ENCODE measurements at regions not wholly inside any gene's neighbourhood (a gene's known extent, or its start where the extent isn't known, plus 50 kb on each side); places are given as distances from the start of the nearest gene placed in this dataset.

DNA sequence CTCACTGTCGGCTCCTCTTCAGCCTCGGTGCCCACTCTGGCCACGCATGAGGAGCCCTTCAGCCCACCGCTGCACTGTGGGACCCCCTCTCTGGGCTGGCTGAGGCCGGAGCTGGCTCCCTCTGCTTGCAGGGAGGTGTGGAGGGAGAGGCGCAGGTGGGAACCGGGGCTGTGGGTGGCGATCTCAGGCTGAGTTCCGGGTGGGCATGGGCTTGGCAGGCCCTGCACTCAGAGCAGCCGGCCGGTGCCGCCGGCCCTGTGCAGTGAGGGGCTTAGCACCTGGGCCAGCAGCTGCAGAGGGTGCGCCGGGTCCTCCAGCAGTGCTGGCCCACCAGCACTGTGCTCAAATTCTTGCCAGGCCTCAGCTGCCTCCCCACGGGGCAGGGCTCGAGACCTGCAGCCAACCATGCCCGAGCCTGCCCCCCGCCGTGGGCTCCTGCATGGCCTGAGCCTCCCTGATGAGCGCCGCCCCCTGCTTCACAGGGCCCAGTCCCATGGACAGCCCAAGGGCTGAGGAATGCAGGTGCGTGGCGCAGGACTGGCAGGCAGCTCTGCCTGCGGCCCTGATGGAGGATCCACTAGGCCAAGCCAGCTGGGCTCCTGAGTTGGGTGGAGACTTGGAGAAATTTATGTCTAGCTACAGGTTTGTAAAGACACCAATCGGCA lies 899.1 kb downstream of the SI start:
- TF ChIP-seq CTCF (IDR thresholded peaks at IDR 0.05; ENCODE audit: extremely low read depth in 1 of 2, insufficient read depth in 1 of 2, low read depth in 1 of 2, low read length in 2 of 2): no peak
- no peak for TF ChIP-seq POLR2A (IDR thresholded peaks at IDR 0.05; ENCODE audit: low read depth, low read length)
- TF ChIP-seq POLR2AphosphoS5 (IDR thresholded peaks at IDR 0.05; ENCODE audit: insufficient read depth, low read depth, low read length): no peak
- no peak for TF ChIP-seq MAX (IDR thresholded peaks at IDR 0.05; ENCODE audit: insufficient read depth, insufficient read length)
- TF ChIP-seq EZH2 (IDR thresholded peaks at IDR 0.05; ENCODE audit: borderline replicate concordance, low read depth, low read length, severe bottlenecking): no peak
- TF ChIP-seq MYC (IDR thresholded peaks at IDR 0.05; ENCODE audit: low read depth, low read length): no peak
- no peak for TF ChIP-seq JUN (IDR thresholded peaks at IDR 0.05; ENCODE audit: borderline replicate concordance, insufficient read depth, insufficient read length, low read depth)
- no peak for TF ChIP-seq FOS (IDR thresholded peaks at IDR 0.05; ENCODE audit: borderline replicate concordance, insufficient read depth, low read length)

Measured in endothelial cell of umbilical vein (primary cell).